ENCODE measurements at regions not wholly inside any gene's neighbourhood (a gene's known extent, or its start where the extent isn't known, plus 50 kb on each side); places are given as distances from the start of the nearest gene placed in this dataset.

- ChIA-PET CTCF (interaction anchor here (0.6 kb wide), 1 partner anchor 264 kb away, joined by 4 read pairs; the partner anchor contains the start of gene FNTB), POLR2A (no interaction called here)
- in situ Hi-C loops (cut with HindIII; ENCODE audit: low pct_unique_long_range_greater_than_20kb, low sequenced_read_pairs) (no loop called here), intact Hi-C loops (cut with micrococcal nuclease; ENCODE audit: unreplicated experiment) (no loop called here)
- no TSS peak for BruUV-seq (replicated peaks)
- Histone ChIP-seq H3K9me3 (ENCODE audit: control insufficient read depth, insufficient read depth, low read depth, low read length) (no peaks in the 10 kb centered on the region), H3K27ac (ENCODE audit: low read length) (no peak overlapping the region), H3K4me1 (ENCODE audit: control insufficient read depth, insufficient read depth, low read length) (peaks cover 6% of the 10 kb centered on the region), H3K36me3 (ENCODE audit: control insufficient read depth, insufficient read depth, low read length) (no peaks in the 10 kb centered on the region), H3K27me3 (ENCODE audit: control insufficient read depth, insufficient read depth, low read length) (no peaks in the 10 kb centered on the region), H3K4me3 (ENCODE audit: low read depth in 2 of 2, low read length in 2 of 2) (no peak overlapping the region)
- TF ChIP-seq TCF7L2 (IDR thresholded peaks at IDR 0.05; ENCODE audit: low read depth, low read length) (no peak), SIN3A (IDR thresholded peaks at IDR 0.05; ENCODE audit: borderline replicate concordance, insufficient read depth, low read depth, low read length) (no peak), POLR2AphosphoS5 (IDR thresholded peaks at IDR 0.05; ENCODE audit: low read depth, low read length) (no peak), CTCF (IDR thresholded peaks at IDR 0.05) (no peak)
- TF ChIP-seq, protein P1, sequence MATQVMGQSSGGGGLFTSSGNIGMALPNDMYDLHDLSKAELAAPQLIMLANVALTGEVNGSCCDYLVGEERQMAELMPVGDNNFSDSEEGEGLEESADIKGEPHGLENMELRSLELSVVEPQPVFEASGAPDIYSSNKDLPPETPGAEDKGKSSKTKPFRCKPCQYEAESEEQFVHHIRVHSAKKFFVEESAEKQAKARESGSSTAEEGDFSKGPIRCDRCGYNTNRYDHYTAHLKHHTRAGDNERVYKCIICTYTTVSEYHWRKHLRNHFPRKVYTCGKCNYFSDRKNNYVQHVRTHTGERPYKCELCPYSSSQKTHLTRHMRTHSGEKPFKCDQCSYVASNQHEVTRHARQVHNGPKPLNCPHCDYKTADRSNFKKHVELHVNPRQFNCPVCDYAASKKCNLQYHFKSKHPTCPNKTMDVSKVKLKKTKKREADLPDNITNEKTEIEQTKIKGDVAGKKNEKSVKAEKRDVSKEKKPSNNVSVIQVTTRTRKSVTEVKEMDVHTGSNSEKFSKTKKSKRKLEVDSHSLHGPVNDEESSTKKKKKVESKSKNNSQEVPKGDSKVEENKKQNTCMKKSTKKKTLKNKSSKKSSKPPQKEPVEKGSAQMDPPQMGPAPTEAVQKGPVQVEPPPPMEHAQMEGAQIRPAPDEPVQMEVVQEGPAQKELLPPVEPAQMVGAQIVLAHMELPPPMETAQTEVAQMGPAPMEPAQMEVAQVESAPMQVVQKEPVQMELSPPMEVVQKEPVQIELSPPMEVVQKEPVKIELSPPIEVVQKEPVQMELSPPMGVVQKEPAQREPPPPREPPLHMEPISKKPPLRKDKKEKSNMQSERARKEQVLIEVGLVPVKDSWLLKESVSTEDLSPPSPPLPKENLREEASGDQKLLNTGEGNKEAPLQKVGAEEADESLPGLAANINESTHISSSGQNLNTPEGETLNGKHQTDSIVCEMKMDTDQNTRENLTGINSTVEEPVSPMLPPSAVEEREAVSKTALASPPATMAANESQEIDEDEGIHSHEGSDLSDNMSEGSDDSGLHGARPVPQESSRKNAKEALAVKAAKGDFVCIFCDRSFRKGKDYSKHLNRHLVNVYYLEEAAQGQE (IDR thresholded peaks at IDR 0.05; ENCODE audit: insufficient read depth in 1 of 2, low read depth in 2 of 2, low read length in 1 of 2): no peak
- ATAC-seq: no peak
- no peak for DNase-seq (ENCODE audit: low read depth, low spot score)
These were observed 147.8 kb upstream of the MAX start for GRCh38 chr14:65250162-65250495.

DNA sequence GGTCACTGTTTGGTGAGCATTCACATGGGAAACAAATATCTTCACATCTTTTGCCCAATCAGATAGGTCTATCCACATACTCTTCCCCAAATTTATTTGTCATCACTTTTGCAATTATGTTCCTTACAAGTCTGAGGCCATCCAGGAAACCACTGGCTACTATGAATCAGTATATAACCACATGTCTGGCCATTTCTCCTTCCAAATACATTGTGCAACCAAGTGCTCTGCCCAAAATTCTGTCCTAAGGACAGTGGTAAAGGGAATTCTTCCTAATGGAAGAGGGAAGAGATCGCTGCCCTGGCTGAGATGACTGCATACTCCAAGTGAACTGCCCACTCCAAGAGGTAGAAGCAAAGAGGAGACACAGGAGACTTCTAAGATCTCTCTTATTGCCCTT lies 148.9 kb upstream of the MAX start:
- intact Hi-C loops (cut with micrococcal nuclease; ENCODE audit: unreplicated experiment) (no loop called here), in situ Hi-C loops (cut with HindIII; ENCODE audit: low pct_unique_long_range_greater_than_20kb, low sequenced_read_pairs) (no loop called here)
- DNase-seq (ENCODE audit: low read depth, low spot score) (no peak), ATAC-seq (no peak)
- no peaks in the 10 kb centered on the region for H3K9me3 ChIP-seq (ENCODE audit: control insufficient read depth, insufficient read depth, low read depth, low read length)
- H3K36me3 ChIP-seq (ENCODE audit: control insufficient read depth, insufficient read depth, low read length): no peaks in the 10 kb centered on the region
- TF ChIP-seq SIN3A (IDR thresholded peaks at IDR 0.05; ENCODE audit: borderline replicate concordance, insufficient read depth, low read depth, low read length) (no peak), TCF7L2 (IDR thresholded peaks at IDR 0.05; ENCODE audit: low read depth, low read length) (no peak), POLR2AphosphoS5 (IDR thresholded peaks at IDR 0.05; ENCODE audit: low read depth, low read length) (no peak), CTCF (IDR thresholded peaks at IDR 0.05) (no peak)
- TF ChIP-seq, protein P1 (IDR thresholded peaks at IDR 0.05; ENCODE audit: insufficient read depth in 1 of 2, low read depth in 2 of 2, low read length in 1 of 2): no peak
- no peaks in the 10 kb centered on the region for H3K27me3 ChIP-seq (ENCODE audit: control insufficient read depth, insufficient read depth, low read length)
- no TSS peak for BruUV-seq (replicated peaks)
- H3K4me3 ChIP-seq (ENCODE audit: low read depth in 2 of 2, low read length in 2 of 2): no peak overlapping the region
- ChIA-PET CTCF (no interaction called here), POLR2A (no interaction called here)
- no peak overlapping the region for H3K27ac ChIP-seq (ENCODE audit: low read length)
- peaks cover 15% of the 10 kb centered on the region for H3K4me1 ChIP-seq (ENCODE audit: control insufficient read depth, insufficient read depth, low read length)

Measured in Panc1 (cell line).